Putamen (tissue), 1 donor: ENCODE measurements at regions not wholly inside any gene's neighbourhood (a gene's known extent, or its start where the extent isn't known, plus 50 kb on each side); places are given as distances from the start of the nearest gene placed in this dataset.

Experiments used
- DNase-seq: peaks from one replicate; pipeline ENCODE4 v3.0.0-alpha.2; 2016; ENCODE audit warnings: low spot score

DNA sequence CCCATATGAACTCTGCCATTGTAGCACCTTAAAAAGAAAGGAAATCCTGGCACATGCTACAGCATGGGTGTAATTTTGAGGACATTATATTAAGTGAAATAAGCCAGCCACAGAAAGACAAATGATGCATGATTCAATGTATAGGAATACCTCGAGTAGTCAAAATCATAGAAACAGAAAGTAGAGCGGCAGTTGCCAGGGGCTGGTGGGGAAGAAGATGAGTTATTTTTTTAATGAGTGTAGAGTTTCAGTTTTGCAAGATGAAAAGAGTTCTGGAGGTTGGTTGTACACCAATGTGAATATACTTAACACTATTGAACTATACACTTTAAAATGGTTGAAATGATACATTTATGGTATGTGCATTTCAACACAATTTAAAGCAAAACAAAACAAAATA is 133.0 kb downstream of the ZDHHC21 start:
- no peak for DNase-seq

DNA sequence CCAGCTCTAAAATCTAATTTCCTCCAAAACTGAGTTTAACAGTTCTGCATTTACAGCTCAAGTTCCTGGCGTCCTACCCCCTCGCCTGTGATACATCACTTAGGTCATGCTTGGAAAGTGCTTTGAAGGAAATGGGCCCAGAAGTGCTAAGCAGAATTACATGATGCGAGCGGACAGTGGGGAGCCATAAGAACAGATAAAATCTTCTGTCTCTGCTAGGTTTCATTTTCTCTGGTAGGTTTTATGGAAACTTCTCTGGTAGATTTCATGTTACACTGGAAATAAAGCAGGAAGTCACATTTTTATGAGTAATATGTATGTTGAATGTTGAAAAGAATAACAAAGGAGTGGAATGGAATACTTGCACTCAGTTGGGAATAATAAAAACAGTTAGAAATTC is 138.3 kb downstream of the ZDHHC21 start:
- no peak for DNase-seq

DNA sequence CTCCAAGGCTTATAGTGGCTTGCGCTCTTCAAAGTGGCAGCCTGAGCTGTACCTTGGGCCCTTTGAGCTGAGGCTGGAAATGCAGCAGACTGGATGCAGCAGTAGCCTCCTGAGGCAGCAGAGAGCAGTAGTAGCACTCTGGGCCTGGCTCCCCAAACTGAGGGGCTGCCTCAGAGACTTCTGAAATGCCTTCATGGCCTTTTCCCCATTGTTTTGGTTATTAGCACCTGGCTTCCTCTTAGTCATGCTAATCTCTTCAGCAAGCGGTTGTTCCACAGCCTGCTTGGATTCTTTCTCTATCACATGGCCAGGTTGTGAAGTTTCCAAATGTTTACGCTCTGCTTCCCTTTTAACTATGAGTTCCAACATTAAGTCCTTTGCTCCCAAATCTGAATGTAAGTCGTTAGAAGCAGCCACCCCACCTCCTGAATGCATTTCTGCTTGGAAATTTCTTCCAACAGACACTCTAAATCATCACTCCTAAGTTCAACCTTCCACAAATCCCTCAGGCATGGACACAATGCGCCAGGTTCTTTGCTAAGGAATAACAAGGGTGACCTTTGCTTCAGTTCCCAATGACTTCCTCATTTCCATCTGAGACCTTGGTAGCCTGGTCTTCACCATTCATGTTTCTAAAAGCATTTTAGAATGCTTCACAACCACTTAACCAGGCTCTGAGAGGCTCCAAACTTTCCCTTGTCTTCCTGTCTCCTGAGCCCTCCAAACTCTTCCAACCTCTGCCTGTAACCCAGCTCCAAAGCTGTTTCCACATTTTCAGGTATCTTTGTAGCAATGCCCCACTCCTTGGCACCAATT is 145.8 kb downstream of the ZDHHC21 start:
- DNase-seq: no peak

DNA sequence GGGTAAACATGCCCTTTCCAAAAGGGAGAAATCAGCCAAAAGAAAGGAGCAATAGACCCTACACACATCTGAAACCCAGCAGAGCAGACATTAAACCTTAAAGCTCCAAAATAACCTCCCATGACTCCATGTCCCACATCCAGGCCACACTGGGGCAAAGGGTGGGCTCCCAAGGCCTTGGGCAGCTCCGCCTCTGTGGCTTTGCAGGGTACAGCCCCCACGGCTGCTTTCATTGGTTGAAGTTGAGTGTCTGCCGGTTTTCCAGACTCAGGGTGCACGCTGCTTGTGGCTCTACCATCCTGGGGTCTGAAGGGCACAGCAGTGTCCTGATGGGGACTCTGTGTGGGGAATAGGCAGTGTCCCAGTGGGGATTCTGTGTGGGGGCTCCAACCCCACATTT is 146.5 kb downstream of the ZDHHC21 start:
- no peak for DNase-seq

DNA sequence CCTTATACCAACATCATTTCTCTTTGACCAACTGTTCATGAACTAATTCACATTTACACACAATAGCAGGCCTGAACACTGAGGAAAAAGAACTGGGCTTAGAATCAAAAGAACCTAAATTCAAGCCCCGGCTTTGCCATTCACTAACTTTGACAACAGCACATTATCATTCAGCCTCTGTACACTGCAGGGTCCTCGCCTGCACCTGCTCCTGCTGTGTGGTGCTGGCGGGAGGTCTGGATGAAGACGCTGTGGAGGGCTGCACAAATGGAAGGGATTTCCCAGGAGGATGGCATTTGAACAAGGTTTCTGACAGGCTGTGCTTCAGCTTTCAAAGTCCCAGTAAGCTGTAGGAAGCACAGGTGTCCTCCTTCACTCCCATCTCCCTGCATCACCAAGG is 151.2 kb downstream of the ZDHHC21 start:
- DNase-seq: no peak

DNA sequence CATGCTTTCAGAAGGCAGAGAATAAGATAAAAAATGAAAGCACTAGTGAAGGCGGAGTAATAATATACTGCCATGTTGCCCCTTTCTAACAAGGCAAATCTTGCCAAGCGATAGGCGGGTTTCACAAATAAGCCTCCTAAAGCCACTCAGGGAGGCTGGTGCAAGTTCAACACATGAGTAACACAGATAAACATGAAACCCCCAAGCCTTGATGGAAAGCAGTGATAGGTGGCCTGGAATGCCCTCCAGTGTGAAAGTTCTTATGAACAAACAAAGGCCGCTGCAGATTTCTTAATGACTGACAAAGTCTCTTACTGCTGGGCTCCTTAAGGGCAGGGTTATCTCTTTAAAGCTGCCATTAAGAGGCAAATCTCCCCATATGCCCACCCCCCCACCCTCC is 154.7 kb downstream of the ZDHHC21 start:
- DNase-seq: no peak

DNA sequence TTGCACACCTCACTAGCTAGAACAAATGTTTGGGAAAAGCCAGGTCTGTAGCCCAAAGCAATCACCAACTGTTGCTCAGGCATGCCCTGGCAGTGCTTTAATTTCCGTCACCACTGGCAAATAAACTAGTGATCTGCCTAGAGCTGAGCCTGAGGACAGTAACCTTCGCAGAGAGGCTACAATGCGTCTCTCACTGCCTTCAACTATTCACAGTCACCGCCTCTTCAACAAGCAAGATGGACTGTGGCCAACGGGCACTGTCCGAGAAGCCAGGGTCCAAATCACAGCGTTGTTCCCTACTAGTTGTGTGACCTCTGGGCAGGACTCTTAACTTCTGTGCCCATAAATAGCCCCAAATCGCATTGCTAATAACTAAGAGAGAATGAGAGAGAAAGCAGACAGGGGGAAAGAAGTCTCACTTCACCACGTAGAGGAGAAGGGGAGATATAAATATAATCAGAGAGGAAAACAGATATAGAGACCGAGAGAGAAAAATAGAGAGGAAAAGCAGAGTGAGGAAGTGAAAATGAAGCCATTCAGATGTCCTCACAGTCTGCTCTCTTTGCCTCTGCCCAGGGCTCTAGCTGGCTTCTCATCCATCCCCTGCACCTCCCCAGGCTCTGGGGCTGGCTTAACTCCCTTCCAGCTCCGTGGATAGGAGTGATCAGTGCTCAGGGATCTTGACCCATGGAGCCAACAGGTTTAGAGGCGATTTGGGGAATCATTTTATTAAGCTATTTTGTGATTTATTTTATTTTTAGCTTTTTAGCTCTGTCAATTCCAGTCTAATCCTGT is 157.9 kb downstream of the ZDHHC21 start:
- no peak for DNase-seq

DNA sequence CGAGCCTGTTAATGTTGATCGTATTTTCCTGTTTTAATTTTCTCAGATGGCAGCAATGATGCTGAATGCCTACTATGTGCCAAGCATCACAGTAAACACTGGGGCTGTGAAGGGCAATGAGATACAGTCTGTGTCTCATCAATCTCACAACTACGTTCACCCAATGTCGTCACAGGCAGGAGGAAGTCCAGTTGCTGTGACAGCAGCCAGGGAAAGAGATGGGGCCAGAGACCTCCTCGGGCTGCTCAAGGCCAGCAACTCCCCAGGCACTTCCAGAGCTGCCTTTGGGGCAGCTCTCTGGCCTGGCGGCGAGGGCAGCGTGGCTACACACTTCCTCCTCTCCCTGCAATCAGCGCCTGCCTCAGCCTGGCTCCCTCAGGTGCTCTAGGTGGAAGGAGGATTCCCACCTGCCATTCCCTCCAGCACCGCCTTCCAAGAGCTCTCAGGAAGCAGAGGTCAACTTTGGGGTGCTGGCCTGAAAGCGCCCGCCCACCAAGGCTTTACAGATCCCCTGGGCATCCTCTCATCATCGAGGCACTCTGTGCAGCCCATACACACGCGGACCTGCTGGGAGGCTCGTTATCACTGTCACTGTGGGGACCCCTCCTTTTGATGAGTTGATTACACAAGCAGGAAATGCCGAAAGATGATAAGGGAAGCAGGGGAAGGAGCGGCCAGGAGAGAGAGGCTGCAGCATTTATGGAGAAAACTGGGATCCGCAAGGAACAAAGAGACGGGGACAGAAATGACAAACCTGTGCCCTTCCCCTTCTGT is 159.2 kb downstream of the ZDHHC21 start:
- DNase-seq: no peak

DNA sequence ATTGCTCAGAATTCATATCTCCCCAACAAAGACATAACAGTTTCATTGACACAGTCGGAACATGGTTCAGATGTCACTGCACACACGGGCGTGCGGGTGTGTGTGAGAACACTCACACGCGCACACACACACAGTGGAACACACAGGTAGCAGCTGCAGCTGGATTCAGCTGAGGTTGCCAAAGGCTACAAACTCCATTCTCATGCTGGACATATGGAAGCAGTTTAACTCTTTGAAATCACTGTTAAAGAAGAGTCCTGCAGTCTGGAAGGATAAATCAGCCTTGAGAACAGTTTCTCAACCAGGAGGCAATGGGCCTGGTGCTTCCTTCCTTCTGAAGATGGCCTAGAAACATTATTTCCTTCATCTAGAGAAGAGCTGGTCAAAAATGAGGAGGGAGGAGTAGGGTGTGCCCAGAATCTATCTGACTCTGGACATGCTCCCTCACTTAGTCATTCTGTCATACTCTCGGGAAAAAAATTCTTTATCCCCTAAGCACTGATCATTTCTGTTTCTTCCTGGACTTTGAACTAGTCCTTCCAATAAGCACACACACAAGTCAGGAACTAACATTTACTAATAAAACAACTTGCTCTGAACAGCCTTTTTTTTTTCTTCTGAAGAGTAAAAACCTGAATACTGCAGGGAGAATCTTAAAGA is 160.6 kb downstream of the ZDHHC21 start:
- DNase-seq: no peak

DNA sequence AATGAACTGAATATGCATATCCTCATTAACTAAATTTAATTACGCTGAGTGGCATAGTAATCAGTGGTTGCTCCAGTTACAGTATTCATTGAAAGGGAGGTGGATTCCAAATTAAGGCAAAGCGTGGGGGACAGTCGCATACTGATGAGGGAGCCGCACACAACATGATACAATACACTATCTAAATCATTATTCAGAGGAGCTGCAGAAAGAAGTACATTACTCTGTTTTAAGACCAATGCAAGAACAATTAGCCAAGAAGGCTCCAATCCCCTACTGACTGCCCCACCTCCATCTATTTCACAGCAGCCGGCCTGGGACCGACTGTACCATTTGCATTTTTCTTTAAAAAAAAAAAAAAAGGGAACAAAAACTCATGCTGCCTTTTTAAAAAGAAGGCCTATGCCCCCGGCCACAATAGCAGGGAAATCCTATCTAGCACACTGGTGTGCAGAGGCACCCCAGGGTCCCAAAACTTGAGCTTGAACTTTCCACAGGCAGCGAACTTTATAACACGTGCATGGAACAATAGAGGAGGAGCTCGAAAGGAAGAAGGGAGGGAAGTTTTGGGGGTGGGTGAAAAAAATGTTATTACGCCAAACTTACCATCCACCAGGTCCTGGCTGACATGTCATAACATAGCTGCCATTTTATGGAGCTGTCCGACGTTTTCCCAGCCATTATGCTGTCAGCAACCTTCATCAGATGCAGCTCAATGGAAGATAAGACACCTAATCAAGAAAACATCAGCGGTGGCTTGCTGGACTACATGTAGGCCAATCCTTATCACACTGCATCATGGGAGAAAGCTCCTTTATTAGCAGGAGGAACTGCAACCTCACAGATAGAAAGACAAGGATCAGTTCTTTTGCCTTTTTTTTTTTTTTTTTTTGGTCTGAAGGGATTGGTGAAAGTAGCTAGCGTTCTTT is 161.6 kb downstream of the ZDHHC21 start:
- DNase-seq: no peak

DNA sequence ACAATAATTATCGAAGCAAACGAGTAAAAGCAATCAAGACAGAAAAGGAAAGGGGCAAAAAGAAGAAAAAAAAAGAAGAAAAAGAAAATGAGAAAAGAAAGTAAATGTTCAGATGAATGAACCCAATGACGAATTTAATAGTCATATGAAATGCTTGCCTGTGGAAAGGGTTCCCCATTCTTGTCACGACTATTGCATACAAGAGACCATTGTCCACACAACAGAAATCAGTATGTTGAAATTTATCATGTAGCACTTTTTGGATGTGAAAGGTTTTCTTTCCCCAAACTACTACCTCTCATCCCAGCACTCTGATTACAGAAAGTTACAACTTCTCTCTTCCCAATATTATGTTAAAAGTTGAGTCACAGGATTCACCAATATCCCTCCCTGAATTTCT is 162.4 kb downstream of the ZDHHC21 start:
- no peak for DNase-seq

DNA sequence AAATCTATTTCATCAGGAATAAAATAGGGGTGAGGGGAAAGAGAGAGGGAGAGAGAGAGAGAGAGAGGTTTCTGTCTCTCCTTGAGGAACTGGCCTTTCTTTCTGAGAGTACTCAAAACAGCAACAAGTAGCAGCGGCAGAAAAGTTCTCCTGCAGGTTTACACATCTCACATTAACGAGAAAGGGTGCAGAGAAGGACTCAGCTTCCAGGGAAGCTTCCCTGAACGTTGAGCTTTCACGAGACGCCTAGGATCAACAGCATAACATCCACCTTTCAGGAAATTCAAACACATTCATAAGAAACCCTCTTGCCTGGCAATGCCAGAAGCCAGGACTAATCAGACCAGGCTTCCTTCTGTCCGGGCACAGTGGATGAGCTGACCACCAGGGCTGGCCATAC is 162.9 kb downstream of the ZDHHC21 start:
- DNase-seq: no peak

DNA sequence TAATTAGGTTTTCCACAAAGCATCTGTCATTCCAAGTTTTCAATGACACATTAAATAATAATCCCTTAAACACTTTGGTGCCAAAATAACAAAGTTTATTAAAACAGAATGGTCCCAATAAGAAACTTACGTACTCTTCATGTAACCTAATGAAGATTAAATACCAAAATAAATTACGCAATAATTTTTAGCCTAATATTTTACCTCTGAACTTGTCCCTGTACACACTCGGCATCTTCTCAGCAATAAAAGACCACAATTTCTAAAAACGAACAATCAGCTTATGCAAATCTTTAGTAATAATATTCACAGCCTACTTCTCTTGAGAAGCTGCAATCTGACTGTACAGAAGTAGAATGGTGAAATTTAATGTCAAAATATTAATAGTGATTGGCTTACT is 163.6 kb downstream of the ZDHHC21 start:
- DNase-seq: no peak

DNA sequence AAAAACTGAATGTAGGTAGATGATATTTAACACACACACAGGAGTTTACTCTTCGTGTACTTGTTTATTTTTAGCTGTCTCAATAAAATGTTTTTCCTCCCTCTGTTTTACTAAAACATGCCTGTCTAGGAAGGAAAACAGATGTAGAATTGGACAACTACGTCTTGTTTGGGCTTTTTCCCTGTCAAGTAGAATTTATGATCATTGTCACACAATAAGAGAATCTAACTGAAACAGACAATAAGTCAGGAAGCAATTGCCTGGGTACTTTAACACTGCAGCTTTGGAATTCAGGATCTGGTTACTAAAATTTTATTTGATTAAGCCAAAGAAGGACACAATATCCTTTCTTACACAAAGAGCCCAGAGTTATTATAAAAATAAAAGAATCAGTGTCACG is 164.2 kb downstream of the ZDHHC21 start:
- DNase-seq: no peak

DNA sequence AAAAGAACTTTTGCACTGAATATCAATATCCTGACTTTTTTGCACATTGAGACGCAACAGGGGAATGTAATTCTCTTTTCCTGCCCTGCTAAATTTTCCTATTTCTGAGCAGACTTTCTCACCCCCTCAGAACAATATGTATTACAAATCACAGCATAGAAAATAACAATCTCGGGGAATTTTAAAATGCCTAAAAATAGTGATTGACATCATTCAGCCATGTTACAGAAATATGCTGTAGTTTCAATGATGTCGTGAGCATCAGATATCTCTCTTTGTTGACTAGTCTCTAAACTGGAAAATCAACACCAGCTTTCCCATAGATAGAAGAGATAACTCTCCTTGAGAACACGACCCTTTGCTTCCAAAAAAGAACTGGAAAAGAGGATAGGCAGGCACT is 166.7 kb downstream of the ZDHHC21 start:
- no peak for DNase-seq

DNA sequence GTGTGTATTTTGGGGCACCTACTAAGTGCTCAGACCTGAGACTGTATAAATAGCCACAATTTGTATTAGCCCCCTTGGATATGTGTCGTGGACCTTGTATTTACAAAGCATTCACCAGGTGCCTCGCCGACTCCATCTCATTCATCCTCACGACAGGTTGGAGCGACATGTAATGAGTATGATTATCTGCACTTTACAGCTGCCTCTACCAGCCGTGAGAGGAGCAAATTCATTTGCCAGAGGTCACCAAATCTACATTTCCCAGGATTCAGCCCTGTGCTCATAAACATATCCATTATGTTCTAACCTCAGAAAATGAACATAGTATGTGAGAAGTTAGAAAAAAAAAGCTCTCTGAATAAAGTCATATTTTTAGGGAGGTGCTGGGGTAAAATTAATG is 167.4 kb downstream of the ZDHHC21 start:
- DNase-seq: no peak

DNA sequence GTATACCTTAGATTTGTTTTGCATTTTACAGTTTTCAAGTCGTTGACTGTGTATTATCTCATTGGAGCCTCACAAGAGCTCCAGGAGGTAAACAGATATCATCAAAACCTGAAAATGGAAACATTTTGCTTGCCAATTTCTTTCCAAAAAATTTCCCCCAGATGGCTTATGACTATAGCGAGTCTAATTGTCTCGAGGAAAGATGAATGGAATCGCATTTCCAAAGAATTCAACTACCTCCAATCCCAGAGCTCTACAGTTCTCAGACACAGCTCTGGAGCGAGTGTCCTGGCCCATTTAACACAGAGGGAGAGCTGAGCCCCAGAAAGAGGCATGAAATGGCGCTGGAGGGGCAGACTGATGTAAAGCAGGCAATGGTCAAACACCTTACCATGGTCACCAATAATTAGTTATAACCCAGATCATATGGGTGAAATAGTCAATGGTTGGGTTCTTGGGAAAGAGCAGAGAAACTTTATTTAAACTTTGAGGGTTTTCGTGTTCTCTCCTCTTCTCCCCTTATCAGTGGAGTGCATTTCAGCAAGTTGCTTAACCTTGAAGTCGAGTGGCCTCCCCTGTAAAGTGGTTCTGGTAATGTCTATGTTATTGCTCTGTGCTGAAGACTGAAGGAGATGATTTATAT is 168.2 kb downstream of the ZDHHC21 start:
- no peak for DNase-seq

DNA sequence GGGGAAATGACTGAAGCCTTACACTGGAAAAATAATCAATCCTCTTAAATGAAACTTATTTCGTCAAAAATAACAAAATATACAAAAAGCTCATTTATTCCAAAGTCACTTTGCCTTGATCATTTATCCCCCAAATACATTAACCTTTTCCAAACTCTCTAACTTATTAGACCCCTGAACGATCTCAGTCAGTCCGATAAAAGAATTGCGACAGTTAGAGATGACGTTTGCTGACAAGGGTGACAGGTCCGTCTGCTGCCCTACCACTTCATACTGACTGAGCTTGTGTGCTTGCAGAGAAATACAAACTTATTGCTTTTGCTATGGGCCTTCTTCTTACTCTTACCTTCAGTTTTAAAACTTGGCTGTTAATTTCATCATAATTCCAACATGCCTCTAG is 169.7 kb downstream of the ZDHHC21 start:
- DNase-seq: no peak

DNA sequence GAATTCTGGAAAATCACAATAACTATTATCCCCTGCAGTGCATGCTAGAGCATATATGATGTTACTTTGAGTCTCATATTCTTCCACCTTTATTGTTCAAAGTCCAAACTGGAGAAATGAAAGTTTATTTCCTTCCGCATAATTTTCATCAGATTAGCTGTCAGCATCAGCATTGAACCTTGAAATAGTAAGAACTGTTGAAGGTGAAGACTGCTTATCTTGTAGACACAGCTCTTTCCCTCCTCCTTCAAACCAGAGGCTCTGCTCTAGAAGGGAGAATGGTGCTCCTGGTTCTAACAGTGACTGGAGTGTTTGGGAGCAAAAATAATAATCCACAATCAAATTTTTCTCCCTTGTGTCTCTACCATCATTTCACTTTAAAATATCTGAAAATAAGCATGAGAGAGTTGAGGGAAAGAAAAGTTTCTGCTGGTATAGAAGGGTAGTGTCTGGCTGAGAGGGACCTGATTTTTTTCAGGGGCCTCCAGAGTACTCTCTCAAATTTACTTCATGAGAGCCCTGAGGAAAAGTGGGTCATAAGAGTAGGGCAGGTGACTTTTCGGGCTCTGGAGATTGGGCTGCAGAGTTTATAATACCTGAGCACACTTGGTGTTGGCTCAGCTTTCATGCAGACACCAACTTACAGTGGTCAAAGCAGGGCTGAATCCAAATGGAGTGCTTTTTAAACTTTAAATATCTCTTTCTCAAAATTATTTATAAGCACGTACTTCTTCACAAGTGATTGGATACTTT is 170.4 kb downstream of the ZDHHC21 start:
- DNase-seq: no peak

DNA sequence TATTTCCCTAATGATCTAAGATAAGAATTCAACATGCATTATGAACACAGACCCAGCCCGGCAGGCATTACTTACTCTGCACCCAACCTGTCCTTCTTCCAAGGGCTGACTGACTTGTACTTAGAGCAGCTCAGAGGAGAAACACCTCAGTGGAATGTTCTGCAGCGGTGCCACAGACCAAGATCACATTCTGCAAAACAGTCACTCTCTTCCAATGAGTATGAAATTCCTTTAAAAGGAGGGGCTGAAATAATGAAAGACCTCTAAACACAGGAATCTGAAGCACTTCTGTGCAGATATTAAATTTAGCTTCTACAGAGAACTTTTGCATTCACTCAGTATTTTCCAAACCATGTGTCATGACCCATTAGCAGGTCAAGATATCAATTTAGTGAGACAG is 172.9 kb downstream of the ZDHHC21 start:
- DNase-seq: no peak
